Tibial nerve (tissue), 3 donors: ENCODE measurements at regions not wholly inside any gene's neighbourhood (a gene's known extent, or its start where the extent isn't known, plus 50 kb on each side); places are given as distances from the start of the nearest gene placed in this dataset.

ENCODE experiments used
- POLR2A ChIP-seq, 2 donors: fragments of 450-650 bp; IDR thresholded peaks; one replicate each; pipeline ENCODE4 v1.6.1; 2017; ENCODE audit warnings: antibody characterized with exemption in 2 of 2, mild to moderate bottlenecking in 2 of 2, moderate library complexity in 2 of 2
- TF ChIP-seq, protein P1 (sequence below), 5 experiments: fragments of 200-600 bp in 3 of 5; fragments of 450-650 bp in 2 of 5; sonication (generic) in 3 of 5; IDR thresholded peaks; one replicate each; pipeline ENCODE4 v1.5.1; 2016 to 2019; ENCODE audit warnings: antibody characterized with exemption in 5 of 5, mild to moderate bottlenecking in 3 of 5, moderate library complexity in 2 of 5

DNA sequence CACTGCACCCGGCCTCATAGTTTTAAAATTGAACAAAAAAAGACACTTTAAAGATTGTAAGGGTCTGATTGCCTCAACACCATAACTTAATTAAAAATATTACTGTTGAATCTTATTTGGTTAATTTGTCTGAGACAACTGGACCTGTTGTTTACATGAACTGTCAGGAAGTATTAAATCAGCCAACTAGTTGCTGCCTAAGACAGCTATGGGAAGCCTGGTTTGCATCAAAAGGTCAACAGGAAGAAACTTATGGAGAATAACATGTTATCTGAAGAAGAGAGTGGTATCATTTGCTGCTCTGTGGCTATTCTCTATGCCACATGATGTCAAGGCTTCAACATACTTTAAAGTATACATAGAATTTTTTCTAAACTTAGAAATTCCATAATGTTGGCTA lies 853.5 kb upstream of the ADAMTS5 start:
- TF ChIP-seq, protein P1, sequence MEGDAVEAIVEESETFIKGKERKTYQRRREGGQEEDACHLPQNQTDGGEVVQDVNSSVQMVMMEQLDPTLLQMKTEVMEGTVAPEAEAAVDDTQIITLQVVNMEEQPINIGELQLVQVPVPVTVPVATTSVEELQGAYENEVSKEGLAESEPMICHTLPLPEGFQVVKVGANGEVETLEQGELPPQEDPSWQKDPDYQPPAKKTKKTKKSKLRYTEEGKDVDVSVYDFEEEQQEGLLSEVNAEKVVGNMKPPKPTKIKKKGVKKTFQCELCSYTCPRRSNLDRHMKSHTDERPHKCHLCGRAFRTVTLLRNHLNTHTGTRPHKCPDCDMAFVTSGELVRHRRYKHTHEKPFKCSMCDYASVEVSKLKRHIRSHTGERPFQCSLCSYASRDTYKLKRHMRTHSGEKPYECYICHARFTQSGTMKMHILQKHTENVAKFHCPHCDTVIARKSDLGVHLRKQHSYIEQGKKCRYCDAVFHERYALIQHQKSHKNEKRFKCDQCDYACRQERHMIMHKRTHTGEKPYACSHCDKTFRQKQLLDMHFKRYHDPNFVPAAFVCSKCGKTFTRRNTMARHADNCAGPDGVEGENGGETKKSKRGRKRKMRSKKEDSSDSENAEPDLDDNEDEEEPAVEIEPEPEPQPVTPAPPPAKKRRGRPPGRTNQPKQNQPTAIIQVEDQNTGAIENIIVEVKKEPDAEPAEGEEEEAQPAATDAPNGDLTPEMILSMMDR (IDR thresholded peaks at IDR 0.05) = no peak
- TF ChIP-seq POLR2A (IDR thresholded peaks at IDR 0.05) = no peak
